ENCODE measurements at regions not wholly inside any gene's neighbourhood (a gene's known extent, or its start where the extent isn't known, plus 50 kb on each side); places are given as distances from the start of the nearest gene placed in this dataset.

GRCh38 chr9:18360005-18360404 lies 113.9 kb upstream of the ADAMTSL1 start:
- TF ChIP-seq CTCF (IDR thresholded peaks at IDR 0.05) (no peak), EP300 (IDR thresholded peaks at IDR 0.05) (no peak)

Data from tibial nerve (tissue), 4 donors.